GM10266 (cell line): ENCODE measurements at regions not wholly inside any gene's neighbourhood (a gene's known extent, or its start where the extent isn't known, plus 50 kb on each side); places are given as distances from the start of the nearest gene placed in this dataset.
"Not testable (repeated sequence)": the region's sequence is repeated elsewhere in the genome, so short reads cannot be mapped to it uniquely, and the experiment has no call there.

Experiments used
- DNase-seq: peaks from one replicate; pipeline ENCODE4 v3.0.0; 2012; ENCODE audit errors: extremely low spot score
- TF ChIP-seq, protein P1 (sequence below): IDR thresholded peaks from 2 replicates; pipeline ENCODE4 v1.5.1; 2012; ENCODE audit warnings: mild to moderate bottlenecking, low read depth; ENCODE audit not compliant: control insufficient read depth, insufficient read depth; ENCODE audit errors: missing control alignments

- no peak for DNase-seq
- TF ChIP-seq, protein P1, sequence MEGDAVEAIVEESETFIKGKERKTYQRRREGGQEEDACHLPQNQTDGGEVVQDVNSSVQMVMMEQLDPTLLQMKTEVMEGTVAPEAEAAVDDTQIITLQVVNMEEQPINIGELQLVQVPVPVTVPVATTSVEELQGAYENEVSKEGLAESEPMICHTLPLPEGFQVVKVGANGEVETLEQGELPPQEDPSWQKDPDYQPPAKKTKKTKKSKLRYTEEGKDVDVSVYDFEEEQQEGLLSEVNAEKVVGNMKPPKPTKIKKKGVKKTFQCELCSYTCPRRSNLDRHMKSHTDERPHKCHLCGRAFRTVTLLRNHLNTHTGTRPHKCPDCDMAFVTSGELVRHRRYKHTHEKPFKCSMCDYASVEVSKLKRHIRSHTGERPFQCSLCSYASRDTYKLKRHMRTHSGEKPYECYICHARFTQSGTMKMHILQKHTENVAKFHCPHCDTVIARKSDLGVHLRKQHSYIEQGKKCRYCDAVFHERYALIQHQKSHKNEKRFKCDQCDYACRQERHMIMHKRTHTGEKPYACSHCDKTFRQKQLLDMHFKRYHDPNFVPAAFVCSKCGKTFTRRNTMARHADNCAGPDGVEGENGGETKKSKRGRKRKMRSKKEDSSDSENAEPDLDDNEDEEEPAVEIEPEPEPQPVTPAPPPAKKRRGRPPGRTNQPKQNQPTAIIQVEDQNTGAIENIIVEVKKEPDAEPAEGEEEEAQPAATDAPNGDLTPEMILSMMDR = no peak
Observed at GRCh38 chr14:106120101-106120500, 593.7 kb downstream of the TMEM121 start.

- TF ChIP-seq, protein P1 = peak; percentile 42
- DNase-seq = no peak
Observed at GRCh38 chr14:106129274-106129673, 602.9 kb downstream of the TMEM121 start.

DNA sequence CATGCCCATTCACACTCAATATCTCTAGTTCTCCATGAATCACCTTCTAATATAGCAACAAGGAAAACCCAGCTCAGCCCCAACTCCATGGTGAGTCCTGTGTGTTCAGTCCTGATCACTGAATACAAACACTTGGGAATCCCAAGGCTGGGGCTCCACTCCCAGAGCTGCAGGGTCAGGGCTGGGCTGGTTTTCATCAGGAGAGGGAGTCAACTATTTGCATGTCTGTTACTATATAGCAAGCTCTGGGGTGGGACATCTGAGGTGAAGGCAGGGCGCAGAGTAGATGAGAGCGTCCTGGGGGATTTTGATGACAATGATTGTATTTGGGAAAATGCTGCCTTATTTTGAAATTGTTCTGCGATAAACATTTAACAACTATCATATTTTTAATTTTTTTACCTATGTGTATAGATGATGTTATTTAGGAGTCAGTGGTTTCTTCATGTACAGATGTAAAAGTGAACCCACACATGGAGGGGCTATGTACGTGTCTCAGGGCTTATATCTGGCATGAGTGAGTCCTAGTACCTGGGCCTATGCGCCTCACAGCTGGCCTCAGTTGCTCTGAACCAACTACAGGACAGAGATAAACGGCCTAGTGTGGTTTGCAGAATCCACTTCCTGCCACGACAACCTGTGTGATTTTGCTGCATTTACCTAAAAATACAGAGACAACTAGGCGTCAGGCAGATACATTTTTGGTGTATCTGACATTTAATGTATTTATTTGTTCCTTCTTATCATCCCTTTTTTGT, 603.7 kb downstream of the TMEM121 start:
- DNase-seq = not testable (repeated sequence)

- DNase-seq = not testable (repeated sequence)
Observed at GRCh38 chr14:106133126-106133525, 606.7 kb downstream of the TMEM121 start.

- no peak for DNase-seq
- TF ChIP-seq, protein P1 = no peak
Observed at GRCh38 chr14:106134886-106135285, 608.5 kb downstream of the TMEM121 start.

GRCh38 chr14:106141242-106142220, 615.1 kb downstream of the TMEM121 start:
- no peak for DNase-seq
- TF ChIP-seq, protein P1 = peak; percentile 15

DNA sequence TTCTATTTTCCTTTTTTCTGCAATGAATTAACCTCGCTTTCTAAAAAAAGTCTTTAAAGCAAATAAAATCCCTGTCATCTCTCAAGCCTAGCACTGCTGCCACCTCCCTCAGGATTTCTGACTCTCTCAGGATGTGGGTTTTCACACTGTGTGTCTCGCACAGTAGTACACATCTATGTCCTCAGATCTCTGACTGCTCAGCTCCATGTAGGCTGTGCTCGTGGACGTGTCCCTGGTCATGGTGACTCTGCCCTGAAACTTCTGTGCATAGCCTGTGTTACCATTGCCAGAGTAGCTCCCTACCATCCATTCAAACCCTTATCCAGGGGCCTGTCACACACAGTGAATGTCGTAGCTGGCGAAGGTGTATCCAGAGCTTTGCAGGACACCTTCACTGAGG, 619.3 kb downstream of the TMEM121 start:
- DNase-seq = not testable (repeated sequence)

DNA sequence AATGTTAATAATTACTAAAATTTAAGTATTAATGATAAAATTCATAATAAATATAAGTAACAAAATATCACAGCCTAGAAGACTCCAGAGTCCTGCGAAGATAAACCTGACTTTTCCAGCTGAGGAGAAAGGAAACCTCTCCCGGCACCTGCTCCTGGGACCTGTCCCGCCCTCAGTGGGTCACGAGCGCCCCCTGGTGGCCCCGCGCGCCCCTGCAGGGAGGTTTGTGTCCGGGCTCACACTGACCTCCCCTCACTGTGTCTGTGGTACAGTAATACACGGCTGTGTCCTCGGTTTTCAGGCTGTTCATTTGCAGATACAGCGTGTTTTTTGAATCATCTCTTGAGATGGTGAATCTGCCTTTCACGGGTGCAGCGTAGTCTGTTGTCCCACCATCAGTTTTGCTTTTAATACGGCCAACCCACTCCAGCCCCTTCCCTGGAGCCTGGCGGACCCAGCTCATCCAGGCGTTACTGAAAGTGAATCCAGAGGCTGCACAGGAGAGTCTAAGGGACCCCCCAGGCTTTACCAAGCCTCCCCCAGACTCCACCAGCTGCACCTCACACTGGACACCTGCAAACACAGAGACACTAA, 627.1 kb downstream of the TMEM121 start:
- not testable (repeated sequence) for DNase-seq
- TF ChIP-seq, protein P1 = peak; percentile 82
